ENCODE measurements at regions not wholly inside any gene's neighbourhood (a gene's known extent, or its start where the extent isn't known, plus 50 kb on each side); places are given as distances from the start of the nearest gene placed in this dataset.

DNA sequence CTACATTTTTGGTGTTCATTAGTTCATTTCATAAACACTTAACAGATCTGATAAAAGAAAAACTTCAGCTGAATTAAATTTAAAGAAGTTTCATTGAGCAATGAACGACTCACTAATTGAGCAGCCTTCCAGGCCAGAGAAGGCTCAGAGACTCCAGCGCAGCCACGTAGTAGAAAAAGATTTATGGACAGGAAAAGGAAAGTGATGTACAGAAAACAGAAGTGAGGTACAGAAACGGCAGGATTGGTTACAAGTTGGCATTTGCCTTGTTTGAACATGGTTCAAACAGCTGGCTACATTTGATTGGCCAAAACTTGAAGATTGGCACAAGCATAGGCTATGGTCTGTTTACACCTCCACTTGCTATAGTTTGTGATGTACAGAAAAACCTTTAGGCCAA, 166.3 kb upstream of the DTNBP1 start:
- intact Hi-C loops (cut with DNase I), result no loop called here
- ATAC-seq (no peak), DNase-seq (no peak)
- Histone ChIP-seq H3K4me3 (no peak overlapping the region), H3K4me1 (no peaks in the 10 kb centered on the region), H3K9me3 (no peaks in the 10 kb centered on the region), H3K27me3 (ENCODE audit: insufficient read depth in 3 of 3, low read length in 2 of 3) (no peaks in the 10 kb centered on the region), H3K36me3 (ENCODE audit: insufficient read depth in 1 of 2, low read depth in 1 of 2) (no peaks in the 10 kb centered on the region), H3K27ac (no peak overlapping the region)
- WGBS, 3 donors, result 67 to 79% (median 68%) methylated on average over 4 of the region's 4 CpGs
- TF ChIP-seq, protein P1, sequence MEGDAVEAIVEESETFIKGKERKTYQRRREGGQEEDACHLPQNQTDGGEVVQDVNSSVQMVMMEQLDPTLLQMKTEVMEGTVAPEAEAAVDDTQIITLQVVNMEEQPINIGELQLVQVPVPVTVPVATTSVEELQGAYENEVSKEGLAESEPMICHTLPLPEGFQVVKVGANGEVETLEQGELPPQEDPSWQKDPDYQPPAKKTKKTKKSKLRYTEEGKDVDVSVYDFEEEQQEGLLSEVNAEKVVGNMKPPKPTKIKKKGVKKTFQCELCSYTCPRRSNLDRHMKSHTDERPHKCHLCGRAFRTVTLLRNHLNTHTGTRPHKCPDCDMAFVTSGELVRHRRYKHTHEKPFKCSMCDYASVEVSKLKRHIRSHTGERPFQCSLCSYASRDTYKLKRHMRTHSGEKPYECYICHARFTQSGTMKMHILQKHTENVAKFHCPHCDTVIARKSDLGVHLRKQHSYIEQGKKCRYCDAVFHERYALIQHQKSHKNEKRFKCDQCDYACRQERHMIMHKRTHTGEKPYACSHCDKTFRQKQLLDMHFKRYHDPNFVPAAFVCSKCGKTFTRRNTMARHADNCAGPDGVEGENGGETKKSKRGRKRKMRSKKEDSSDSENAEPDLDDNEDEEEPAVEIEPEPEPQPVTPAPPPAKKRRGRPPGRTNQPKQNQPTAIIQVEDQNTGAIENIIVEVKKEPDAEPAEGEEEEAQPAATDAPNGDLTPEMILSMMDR (IDR thresholded peaks at IDR 0.05), result no peak

DNA sequence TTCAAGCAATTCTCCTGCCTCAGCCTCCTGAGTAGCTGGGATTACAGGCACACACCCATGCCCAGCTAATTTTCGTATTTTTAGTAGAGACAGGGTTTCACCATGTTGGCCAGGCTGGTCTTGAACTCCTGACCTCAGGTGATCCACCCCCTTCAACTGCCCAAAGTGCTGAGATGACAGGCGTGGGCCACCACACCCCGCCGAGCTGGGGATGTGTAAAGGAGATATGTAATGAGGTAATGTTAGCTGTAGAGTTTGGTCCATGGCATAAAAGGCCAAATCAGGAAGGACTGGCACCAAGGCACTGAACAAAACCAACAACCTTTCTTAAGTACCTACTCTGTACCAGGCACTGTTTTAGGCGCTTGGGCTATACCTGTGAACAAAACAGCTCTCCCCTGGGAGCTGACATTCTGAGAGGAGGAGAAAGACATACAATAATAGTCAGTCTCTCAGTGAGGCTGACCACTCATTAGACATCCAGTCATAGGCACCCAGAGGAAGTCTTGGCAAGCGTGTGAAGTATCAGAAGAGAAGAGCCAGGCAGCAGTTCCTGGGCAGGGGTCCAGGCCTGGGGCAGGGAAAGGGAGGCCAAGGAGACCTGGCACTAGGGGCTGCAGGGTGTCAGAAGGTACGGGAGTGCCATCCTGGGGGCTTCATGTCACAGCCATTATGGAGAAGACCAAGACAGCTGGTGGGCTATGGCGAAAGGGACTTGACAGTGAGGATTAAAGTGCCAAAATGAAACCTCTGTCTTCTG, 164.8 kb upstream of the DTNBP1 start:
- TF ChIP-seq, protein P1 (IDR thresholded peaks at IDR 0.05), result no peak
- DNase-seq (no peak), ATAC-seq (no peak)
- WGBS, 3 donors, result 87 to 93% (median 91%) methylated on average over 8 of the region's 8 CpGs
- H3K27ac ChIP-seq, result no peak overlapping the region
- H3K27me3 ChIP-seq (ENCODE audit: insufficient read depth in 3 of 3, low read length in 2 of 3), result no peaks in the 10 kb centered on the region
- no peak overlapping the region for H3K4me3 ChIP-seq
- no peaks in the 10 kb centered on the region for H3K9me3 ChIP-seq
- no peaks in the 10 kb centered on the region for H3K4me1 ChIP-seq
- no peaks in the 10 kb centered on the region for H3K36me3 ChIP-seq (ENCODE audit: insufficient read depth in 1 of 2, low read depth in 1 of 2)
- intact Hi-C loops (cut with DNase I), result no loop called here

DNA sequence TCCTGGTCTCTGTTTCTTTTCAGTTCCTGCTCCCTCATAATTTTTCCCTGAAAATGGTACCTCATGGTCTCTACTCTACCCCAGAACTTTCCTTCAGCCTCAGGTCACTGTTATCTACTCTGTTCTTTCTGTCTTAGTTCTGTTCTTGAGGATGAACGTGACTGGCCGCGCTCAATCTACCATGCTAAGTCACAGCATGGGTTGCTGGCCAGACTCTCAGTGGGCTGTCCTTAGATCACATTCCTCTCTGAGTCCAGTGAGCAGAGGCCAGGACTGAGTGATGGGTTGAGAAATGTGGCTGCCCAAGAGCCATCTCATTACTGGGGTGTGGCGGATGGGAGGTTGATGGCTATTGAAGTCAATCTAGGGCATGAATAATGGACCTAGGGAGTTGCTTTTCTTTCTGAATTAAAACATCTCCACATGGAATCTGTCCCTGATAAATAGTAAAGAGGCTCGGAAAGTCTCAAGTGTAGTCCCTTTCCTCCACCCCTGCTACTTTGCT, 164.0 kb upstream of the DTNBP1 start:
- no peaks in the 10 kb centered on the region for H3K4me1 ChIP-seq
- no peaks in the 10 kb centered on the region for H3K36me3 ChIP-seq (ENCODE audit: insufficient read depth in 1 of 2, low read depth in 1 of 2)
- TF ChIP-seq, protein P1 (IDR thresholded peaks at IDR 0.05), result no peak
- no peak for ATAC-seq
- no peak for DNase-seq
- no peak overlapping the region for H3K4me3 ChIP-seq
- WGBS, 3 donors, result 86 to 94% (median 93%) methylated on average over 5 of the region's 5 CpGs
- H3K27ac ChIP-seq, result no peak overlapping the region
- no peaks in the 10 kb centered on the region for H3K27me3 ChIP-seq (ENCODE audit: insufficient read depth in 3 of 3, low read length in 2 of 3)
- H3K9me3 ChIP-seq, result no peaks in the 10 kb centered on the region
- intact Hi-C loops (cut with DNase I), result no loop called here

DNA sequence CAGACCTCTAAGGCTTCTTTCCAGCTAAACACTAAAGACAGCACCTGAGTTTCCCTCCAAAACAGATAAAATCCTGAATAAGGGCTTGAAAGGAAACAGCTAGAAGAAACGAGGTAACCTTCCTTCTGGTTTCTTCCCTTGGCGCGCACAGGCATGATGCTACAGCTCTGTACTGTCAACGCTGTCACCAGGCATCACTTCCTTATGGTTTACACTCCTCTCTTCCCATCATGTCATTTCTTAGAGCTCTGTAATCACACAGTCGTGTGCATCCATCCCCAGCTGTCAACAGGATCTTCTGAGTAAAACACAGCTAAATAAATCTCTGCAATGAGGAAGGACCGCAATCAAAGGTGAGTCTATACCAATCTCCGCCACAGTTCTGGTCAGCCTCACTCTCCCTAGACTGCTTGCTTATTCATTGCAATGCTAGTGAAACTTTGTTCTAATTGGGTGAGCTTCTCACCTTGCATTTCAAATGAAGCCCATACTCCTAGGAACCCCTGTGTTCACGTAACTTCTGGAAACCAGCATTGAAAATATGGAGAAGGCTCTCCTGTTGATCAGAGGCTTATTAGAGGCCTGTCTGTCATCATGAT, 162.6 kb upstream of the DTNBP1 start:
- 85 to 86% (median 85%) methylated on average over 8 of the region's 8 CpGs for WGBS, 3 donors
- intact Hi-C loops (cut with DNase I), result no loop called here
- no peak overlapping the region for H3K4me3 ChIP-seq
- no peaks in the 10 kb centered on the region for H3K9me3 ChIP-seq
- no peaks in the 10 kb centered on the region for H3K27me3 ChIP-seq (ENCODE audit: insufficient read depth in 3 of 3, low read length in 2 of 3)
- H3K36me3 ChIP-seq (ENCODE audit: insufficient read depth in 1 of 2, low read depth in 1 of 2), result no peaks in the 10 kb centered on the region
- no peaks in the 10 kb centered on the region for H3K4me1 ChIP-seq
- TF ChIP-seq, protein P1 (IDR thresholded peaks at IDR 0.05), result no peak
- DNase-seq (no peak), ATAC-seq (no peak)
- H3K27ac ChIP-seq, result no peak overlapping the region
